Endothelial cell of umbilical vein (primary cell): ENCODE measurements at regions not wholly inside any gene's neighbourhood (a gene's known extent, or its start where the extent isn't known, plus 50 kb on each side); places are given as distances from the start of the nearest gene placed in this dataset.

Source experiments
- BruUV-seq: library from RNA; stranded (reverse); fragments of 400-500 nt; replicated peaks from 2 replicates; lab custom pipeline; 2021; lab: Mats Ljungman, UMichigan
- CTCF ChIA-PET: fragments of 300-600, 350-600 bp; sonication (Branson Sonifier 250); formaldehyde crosslinking; loops from one replicate; lab custom pipeline; 2021; ENCODE audit warnings: antibody characterized with exemption, inconsistent platforms; lab: Charles Lee
- POLR2A ChIA-PET: fragments of 300-600, 350-600 bp; sonication (Branson Sonifier 250); formaldehyde crosslinking; loops from one replicate; lab custom pipeline; 2021; ENCODE audit warnings: antibody characterized with exemption, inconsistent platforms; lab: Charles Lee
- DNase-seq: peaks from one replicate; pipeline ENCODE4 v3.0.0-alpha.2; 2011; ENCODE audit warnings: low read depth, low spot score
- FAIRE-seq: peaks from 2 replicates; lab custom pipeline; 2011; peaks lifted over from hg19 to GRCh38; lab: Jason Lieb, UNC
- H2AFZ ChIP-seq: 2 replicates; pipeline ENCODE4 v1.6.0; 2012; ENCODE audit warnings: low read depth, low read length, control low read depth, inconsistent platforms
- H3K27ac ChIP-seq: 2 replicates; pipeline ENCODE4 v1.5.1; 2011; ENCODE audit warnings: low read depth, mild to moderate bottlenecking, control low read depth, low read length, moderate library complexity; ENCODE audit not compliant: insufficient read depth
- H3K27me3 ChIP-seq, 2 experiments: 2 replicates each; pipeline versions ENCODE4 v1.6.0 to v1.6.1; 2011; ENCODE audit warnings: low read length in 2 of 2, mixed read lengths in 1 of 2; ENCODE audit not compliant: control insufficient read depth in 2 of 2, insufficient read depth in 2 of 2
- H3K36me3 ChIP-seq, 2 experiments: 2 replicates in 1 of 2; 3 replicates in 1 of 2; pipeline ENCODE4 v1.5.1; 2011; ENCODE audit warnings: low read length in 2 of 2, mild to moderate bottlenecking in 1 of 2, moderate library complexity in 1 of 2; ENCODE audit not compliant: control insufficient read depth in 2 of 2, insufficient read depth in 2 of 2; ENCODE audit errors: extremely low read depth in 1 of 2
- H3K4me1 ChIP-seq: 3 replicates; pipeline ENCODE4 v1.5.1; 2011; ENCODE audit warnings: mild to moderate bottlenecking, low read length; ENCODE audit not compliant: control insufficient read depth, insufficient read depth; ENCODE audit errors: extremely low read depth
- H3K4me2 ChIP-seq: 2 replicates; pipeline ENCODE4 v1.6.1; 2011; ENCODE audit warnings: low read length, control low read depth, mixed read lengths; ENCODE audit not compliant: insufficient read depth
- H3K4me3 ChIP-seq, 3 experiments: fragments of 200-600 bp in 1 of 3; sonication (generic), shearing (Covaris generic) in 1 of 3; replicated peaks in 1 of 3; 2 replicates each; pipeline ENCODE4 v1.5.1; 2011 to 2016; ENCODE audit warnings: control low read depth in 3 of 3, low read length in 3 of 3, mild to moderate bottlenecking in 2 of 3, inconsistent platforms in 1 of 3, low read depth in 1 of 3, moderate library complexity in 1 of 3; ENCODE audit not compliant: insufficient read depth in 1 of 3
- H3K79me2 ChIP-seq: 2 replicates; pipeline ENCODE4 v1.6.0; 2012; ENCODE audit warnings: low read length, inconsistent platforms; ENCODE audit not compliant: control insufficient read depth, insufficient read depth
- H3K9ac ChIP-seq: replicated peaks from 2 replicates; pipeline ENCODE3; 2011; ENCODE audit warnings: low read length, control low read depth; ENCODE audit not compliant: insufficient read depth; ENCODE audit errors: extremely low read depth
- H3K9me1 ChIP-seq: replicated peaks from 3 replicates; pipeline ENCODE4 v1.6.0; 2011; ENCODE audit warnings: mild to moderate bottlenecking, low read length; ENCODE audit not compliant: control insufficient read depth, insufficient read depth; ENCODE audit errors: extremely low read depth
- H3K9me3 ChIP-seq: replicated peaks from 2 replicates; pipeline ENCODE4 v1.5.1; 2012; ENCODE audit warnings: low read length, inconsistent platforms; ENCODE audit not compliant: control insufficient read depth, insufficient read depth
- H4K20me1 ChIP-seq: replicated peaks from 2 replicates; pipeline ENCODE3; 2011; ENCODE audit warnings: mild to moderate bottlenecking, low read length; ENCODE audit not compliant: control insufficient read depth, insufficient read depth; ENCODE audit errors: extremely low read depth
- EZH2 ChIP-seq: IDR thresholded peaks from 2 replicates; pipeline ENCODE4 v1.6.1; 2012; ENCODE audit warnings: borderline replicate concordance, low read depth, mild to moderate bottlenecking, moderate library complexity, low read length, inconsistent platforms; ENCODE audit not compliant: severe bottlenecking
- FOS ChIP-seq: IDR thresholded peaks from 2 replicates; pipeline ENCODE4 v1.6.1; 2011; ENCODE audit warnings: mild to moderate bottlenecking, low read length, moderate library complexity, borderline replicate concordance; ENCODE audit not compliant: insufficient read depth
- GATA2 ChIP-seq: IDR thresholded peaks from 2 replicates; pipeline ENCODE4 v1.7.0; 2011; ENCODE audit warnings: low read depth, mild to moderate bottlenecking, moderate library complexity, mixed read lengths, low read length; ENCODE audit not compliant: insufficient read length, insufficient read depth
- JUN ChIP-seq: IDR thresholded peaks from 2 replicates; pipeline ENCODE4 v1.6.1; 2011; ENCODE audit warnings: borderline replicate concordance, low read depth; ENCODE audit not compliant: insufficient read length, insufficient read depth
- MYC ChIP-seq: IDR thresholded peaks from one replicate; pipeline ENCODE4 v1.6.1; 2011; ENCODE audit warnings: mild to moderate bottlenecking, low read depth, low read length
- POLR2A ChIP-seq: IDR thresholded peaks from 2 replicates; pipeline ENCODE4 v1.6.1; 2012; ENCODE audit warnings: low read depth, mild to moderate bottlenecking, control low read depth, low read length
- POLR2AphosphoS5 ChIP-seq: IDR thresholded peaks from 2 replicates; pipeline ENCODE4 v1.6.1; 2012; ENCODE audit warnings: low read depth, mild to moderate bottlenecking, control low read depth, low read length, moderate library complexity; ENCODE audit not compliant: insufficient read depth
- dilution Hi-C: fragments of 300-500 bp; cut with MboI; formaldehyde crosslinking; loops from one replicate; pipeline ENCODE4 v1.15.0; 2019; ENCODE audit warnings: low sequenced_read_pairs; ENCODE audit not compliant: extremely low pct_ligation_motif_present
- intact Hi-C: fragments of 100-400 bp; cut with micrococcal nuclease; formaldehyde crosslinking; loops from one replicate; pipeline ENCODE4 v1.10.0; 2022
- TF ChIP-seq, protein P1 (sequence below), 2 donors: IDR thresholded peaks; 1 replicate in 1 of 2; 2 replicates in 1 of 2; pipeline ENCODE4 v1.5.1; 2011; ENCODE audit warnings: low read length in 2 of 2, mild to moderate bottlenecking in 2 of 2, moderate library complexity in 2 of 2, control low read depth in 1 of 2, inconsistent platforms in 1 of 2, low read depth in 1 of 2; ENCODE audit not compliant: insufficient read depth in 1 of 2; ENCODE audit errors: extremely low read depth in 1 of 2
- TF ChIP-seq, protein P2 (sequence below): IDR thresholded peaks from 2 replicates; pipeline ENCODE4 v1.6.1; 2011; ENCODE audit not compliant: insufficient read depth, insufficient read length

DNA sequence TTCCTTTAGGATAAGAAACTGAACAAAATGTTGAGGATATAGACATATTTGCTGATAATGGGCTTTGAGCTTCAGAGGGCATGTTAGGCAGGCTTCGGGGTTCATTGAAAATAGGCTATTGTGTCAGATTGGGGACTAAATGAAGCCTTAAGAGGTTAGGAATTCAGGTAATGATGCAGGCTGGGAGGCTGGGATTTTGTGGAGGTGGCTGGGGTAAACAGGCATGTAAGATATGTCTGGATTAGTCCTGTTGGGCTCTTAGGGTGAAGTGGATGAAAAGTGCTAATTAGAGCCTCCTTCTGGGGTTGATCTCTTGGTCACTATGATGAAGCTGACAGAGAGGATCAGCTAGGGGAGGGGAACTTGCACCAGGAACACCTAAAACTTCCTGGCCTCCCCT, 80.2 kb upstream of the ESX1 start:
- Histone ChIP-seq H3K36me3 (no peaks in the 10 kb centered on the region), H3K4me3 (no peak overlapping the region), H3K9ac (no peak overlapping the region), H3K27me3 (no peaks in the 10 kb centered on the region), H3K27ac (peak overlapping the region; percentile 23), H3K9me3 (no peaks in the 10 kb centered on the region), H3K4me2 (no peak overlapping the region), H3K9me1 (no peaks in the 10 kb centered on the region), H3K79me2 (no peaks in the 10 kb centered on the region), H4K20me1 (no peaks in the 10 kb centered on the region), H3K4me1 (peaks cover 23% of the 10 kb centered on the region), H2AFZ (no peak overlapping the region)
- ChIA-PET POLR2A (no interaction called here), CTCF (interaction anchor here (1.0 to 1.2 kb wide), 3 partner anchors 8 to 10 kb away, joined by 3 to 4 read pairs (median 3); no protein-coding TSS in a partner anchor)
- DNase-seq (no peak), FAIRE-seq (no peak)
- intact Hi-C loops (no loop called here), dilution Hi-C loops (no loop called here)
- BruUV-seq = no TSS peak
- TF ChIP-seq GATA2 = no peak
- no peak for TF ChIP-seq POLR2AphosphoS5
- no peak for TF ChIP-seq EZH2
- TF ChIP-seq, protein P1, sequence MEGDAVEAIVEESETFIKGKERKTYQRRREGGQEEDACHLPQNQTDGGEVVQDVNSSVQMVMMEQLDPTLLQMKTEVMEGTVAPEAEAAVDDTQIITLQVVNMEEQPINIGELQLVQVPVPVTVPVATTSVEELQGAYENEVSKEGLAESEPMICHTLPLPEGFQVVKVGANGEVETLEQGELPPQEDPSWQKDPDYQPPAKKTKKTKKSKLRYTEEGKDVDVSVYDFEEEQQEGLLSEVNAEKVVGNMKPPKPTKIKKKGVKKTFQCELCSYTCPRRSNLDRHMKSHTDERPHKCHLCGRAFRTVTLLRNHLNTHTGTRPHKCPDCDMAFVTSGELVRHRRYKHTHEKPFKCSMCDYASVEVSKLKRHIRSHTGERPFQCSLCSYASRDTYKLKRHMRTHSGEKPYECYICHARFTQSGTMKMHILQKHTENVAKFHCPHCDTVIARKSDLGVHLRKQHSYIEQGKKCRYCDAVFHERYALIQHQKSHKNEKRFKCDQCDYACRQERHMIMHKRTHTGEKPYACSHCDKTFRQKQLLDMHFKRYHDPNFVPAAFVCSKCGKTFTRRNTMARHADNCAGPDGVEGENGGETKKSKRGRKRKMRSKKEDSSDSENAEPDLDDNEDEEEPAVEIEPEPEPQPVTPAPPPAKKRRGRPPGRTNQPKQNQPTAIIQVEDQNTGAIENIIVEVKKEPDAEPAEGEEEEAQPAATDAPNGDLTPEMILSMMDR (IDR thresholded peaks at IDR 0.05; ENCODE audit: extremely low read depth in 1 of 2, insufficient read depth in 1 of 2, low read depth in 1 of 2, low read length in 2 of 2) = no peak
- no peak for TF ChIP-seq JUN
- no peak for TF ChIP-seq MYC
- TF ChIP-seq, protein P2, sequence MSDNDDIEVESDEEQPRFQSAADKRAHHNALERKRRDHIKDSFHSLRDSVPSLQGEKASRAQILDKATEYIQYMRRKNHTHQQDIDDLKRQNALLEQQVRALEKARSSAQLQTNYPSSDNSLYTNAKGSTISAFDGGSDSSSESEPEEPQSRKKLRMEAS = no peak
- TF ChIP-seq POLR2A = no peak
- TF ChIP-seq FOS = no peak
